ENCODE measurements at regions not wholly inside any gene's neighbourhood (a gene's known extent, or its start where the extent isn't known, plus 50 kb on each side); places are given as distances from the start of the nearest gene placed in this dataset.

DNA sequence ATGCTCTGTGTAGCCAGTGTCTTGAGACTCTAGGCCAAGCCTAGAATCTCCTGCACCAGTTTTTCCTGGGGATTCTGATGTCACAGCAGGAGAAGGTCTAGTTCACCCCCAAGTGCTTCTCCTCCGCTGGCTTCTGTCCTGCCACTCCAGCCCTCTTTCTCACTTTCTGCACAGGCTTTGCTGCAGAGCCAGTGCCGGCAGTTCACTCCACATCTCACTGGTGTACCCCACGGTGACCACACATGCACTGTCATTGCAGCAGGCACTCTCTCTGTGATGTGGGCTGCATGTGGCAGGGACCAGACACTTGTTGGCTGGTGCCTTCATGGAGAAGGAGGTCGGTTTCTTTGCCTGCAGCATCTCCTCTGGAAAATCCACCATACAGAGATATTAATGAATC is 643.8 kb upstream of the GALNTL6 start:
- DNase-seq (ENCODE audit: low read depth, low spot score) = no peak

DNA sequence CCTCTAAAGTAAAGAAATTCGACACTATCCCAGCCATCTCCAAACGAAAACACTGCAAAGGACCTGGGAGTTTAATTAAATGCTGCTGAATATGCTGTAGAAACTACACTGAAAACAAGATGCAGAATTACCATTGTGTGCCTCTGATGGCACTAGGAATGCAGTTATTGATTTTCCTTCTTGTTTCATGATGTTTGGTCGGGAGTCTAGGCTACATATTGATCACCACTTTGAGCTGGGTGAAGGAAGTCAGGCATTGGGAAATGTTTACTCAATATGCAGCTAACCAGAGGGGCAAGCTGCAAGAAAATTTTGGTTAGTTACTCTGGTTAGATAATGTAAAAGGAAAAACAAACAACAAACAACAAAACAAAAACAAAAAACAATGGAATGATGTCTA is 650.7 kb upstream of the GALNTL6 start:
- no peak for DNase-seq (ENCODE audit: low read depth, low spot score)

GRCh38 chr4:171157462-171158082 is 655.6 kb upstream of the GALNTL6 start:
- DNase-seq (ENCODE audit: low read depth, low spot score) = no peak

DNA sequence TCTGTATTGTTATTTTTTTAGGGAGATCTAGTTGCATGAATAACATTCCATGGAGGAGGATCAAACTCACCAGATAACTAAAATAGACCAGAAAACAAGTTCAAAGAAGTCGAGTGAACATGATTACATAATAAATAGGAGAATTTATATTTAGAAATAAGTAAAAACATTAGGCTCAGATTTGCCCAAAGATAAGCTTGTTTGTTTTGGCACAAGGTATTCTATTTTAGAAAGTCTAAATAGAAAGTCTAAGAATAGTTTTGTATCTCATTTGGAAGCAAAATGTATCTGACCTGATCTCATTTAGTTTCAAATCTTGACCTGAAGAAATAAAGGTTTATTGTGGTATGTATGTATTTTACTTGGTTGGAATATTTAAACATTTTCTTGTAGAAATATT is 670.6 kb upstream of the GALNTL6 start:
- no peak for DNase-seq (ENCODE audit: low read depth, low spot score)

- no peak for DNase-seq (ENCODE audit: low read depth, low spot score)
Observed at GRCh38 chr4:171142045-171142444, 671.2 kb upstream of the GALNTL6 start.

DNA sequence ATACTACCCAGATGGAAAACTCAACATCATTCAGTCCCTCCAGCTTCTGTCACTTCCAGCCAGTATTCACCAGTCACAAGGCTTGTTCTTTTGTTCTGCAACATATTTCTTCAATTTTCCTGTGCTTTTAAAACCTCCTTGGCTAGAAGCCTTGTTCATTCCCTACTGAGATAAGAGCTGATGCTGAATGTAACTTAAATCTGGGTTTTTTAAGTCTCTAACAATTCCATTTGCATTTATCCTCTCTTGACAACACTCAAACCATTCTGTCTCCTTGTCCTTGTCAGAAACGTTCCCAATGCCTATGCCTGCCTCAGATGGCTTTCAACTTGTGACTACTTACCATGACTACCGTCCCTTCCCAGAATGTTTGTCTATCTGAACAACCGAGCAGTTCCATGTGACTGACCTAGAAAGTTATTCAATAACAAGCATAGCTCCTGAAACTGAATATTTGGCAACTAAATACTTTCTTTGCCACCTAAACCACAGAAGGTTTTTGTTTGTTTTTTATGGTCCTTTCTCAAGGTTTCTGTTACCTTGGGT is 682.9 kb upstream of the GALNTL6 start:
- no peak for DNase-seq (ENCODE audit: low read depth, low spot score)

DNA sequence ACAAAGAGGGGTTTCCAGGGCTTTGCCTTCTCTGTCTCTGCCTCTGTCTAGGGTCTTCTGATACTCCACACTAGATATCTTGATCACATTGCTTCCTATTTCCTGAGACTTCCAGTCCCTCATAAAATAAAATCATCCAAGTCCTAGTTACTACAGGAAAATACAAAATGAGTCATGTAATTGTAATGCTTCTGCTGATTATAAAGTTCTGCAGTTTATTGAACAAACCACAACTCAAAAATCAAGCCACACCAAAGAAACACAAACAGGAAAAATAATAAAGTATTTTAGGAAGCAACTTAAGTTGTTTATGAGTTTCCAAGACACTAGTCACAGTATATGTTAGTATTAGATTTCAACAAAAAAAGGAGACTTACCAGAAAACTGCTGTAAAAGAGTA is 695.1 kb upstream of the GALNTL6 start:
- DNase-seq (ENCODE audit: low read depth, low spot score) = no peak

DNA sequence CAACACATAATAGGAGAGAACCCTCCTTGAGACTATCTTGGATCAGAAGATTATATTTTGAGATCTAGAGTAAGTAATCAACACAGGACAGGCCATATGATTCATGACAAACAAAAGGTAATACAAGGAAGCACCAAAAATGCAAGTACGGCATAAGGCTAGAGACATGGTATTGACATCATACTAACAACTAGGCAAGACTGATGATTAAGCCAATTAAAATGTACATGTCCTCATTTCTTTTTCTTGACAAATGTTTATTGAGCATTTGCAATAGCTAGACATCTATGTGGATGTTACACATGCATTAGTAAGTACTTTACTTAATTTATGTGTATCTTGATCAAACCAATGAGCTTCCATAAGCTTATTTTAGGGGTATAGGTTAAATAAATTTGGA is 695.7 kb upstream of the GALNTL6 start:
- no peak for DNase-seq (ENCODE audit: low read depth, low spot score)

GRCh38 chr4:171101845-171102244 is 711.4 kb upstream of the GALNTL6 start:
- no peak for DNase-seq (ENCODE audit: low read depth, low spot score)

DNA sequence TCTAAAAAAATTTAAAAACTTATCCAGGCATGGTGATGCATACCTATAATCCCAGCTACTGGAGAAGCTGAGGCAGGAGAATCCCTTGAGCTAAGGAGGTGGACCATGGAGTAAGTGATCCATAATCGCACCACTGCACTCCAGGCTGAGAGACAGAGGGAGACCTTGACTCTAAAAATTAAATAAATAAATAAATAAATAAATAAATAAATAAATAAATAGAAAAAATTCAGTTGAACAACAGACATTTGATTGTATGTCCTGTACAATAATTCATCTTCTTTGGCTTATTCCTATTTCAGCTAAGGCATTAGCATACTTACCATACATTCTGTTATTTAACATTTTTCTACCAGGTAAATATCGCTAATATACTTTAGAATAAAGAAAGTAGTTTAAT is 726.1 kb upstream of the GALNTL6 start:
- DNase-seq (ENCODE audit: low read depth, low spot score) = no peak

GRCh38 chr4:171067422-171067821 is 745.8 kb upstream of the GALNTL6 start:
- no peak for DNase-seq (ENCODE audit: low read depth, low spot score)

- DNase-seq (ENCODE audit: low read depth, low spot score) = no peak
Observed at GRCh38 chr4:171049380-171049779, 763.8 kb upstream of the GALNTL6 start.

DNA sequence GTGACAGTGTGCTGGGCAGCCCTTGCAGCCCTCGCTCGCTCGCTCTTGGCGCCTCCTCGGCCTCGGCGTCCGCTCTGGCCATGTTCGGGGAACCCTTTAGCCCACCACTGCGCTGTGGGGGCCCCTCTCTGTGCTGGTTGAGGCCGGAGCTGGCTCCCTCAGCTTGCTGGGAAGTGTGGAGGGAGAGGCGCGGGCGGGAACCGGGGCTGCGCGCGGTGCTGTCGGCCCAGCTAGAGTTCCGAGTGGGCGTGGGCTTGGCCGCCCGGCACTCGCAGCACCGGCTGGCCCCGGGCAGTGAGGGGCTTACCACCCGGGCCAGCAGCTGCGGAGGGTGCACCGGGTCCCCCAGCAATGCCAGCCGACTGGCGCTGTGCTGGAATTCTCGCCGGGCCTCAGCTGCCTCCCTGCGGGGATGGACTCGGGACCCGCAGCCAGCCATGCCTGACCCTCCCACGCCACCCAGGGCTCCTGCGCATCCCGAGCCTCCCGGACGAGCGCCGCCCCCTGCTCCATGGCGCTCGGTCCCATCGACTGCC is 770.1 kb upstream of the GALNTL6 start:
- no peak for DNase-seq (ENCODE audit: low read depth, low spot score)

DNA sequence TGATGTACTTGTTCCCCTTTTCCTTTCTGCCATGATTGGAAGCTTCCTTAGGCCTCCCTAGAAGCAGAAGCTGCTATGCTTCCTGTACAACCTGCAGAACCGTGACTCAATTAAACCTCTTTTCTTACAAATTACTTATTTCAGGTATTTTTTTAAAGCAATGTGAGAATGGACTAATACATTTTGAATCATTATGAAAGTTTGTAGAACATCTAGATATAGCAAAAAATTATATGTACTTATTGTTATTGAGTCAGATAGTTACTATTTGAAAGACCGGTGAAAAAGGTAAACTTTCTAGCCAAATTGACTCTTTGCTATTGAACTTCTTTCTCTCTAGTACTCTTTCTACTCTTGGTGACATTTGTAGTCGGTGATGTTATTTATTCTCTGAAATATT is 777.3 kb upstream of the GALNTL6 start:
- DNase-seq (ENCODE audit: low read depth, low spot score) = no peak

DNA sequence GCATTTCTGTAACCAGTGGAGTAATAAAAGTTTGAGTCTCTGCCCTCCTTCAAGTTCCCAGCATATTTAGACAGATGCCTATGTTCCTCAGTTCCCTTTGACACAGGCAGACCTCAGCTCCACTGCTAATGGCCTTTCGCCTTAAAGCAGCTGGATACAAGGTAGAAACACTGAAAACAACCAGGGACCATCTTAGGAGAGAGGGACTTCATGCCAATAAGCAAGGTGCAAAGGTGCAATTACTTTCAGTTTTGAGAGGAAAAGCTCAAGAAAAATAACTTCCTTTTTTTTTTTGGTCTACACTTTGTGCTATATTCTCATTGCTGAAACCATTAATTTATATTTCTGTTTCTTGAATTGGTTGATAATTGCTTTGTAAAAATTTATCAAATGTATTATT is 781.9 kb upstream of the GALNTL6 start:
- no peak for DNase-seq (ENCODE audit: low read depth, low spot score)

DNA sequence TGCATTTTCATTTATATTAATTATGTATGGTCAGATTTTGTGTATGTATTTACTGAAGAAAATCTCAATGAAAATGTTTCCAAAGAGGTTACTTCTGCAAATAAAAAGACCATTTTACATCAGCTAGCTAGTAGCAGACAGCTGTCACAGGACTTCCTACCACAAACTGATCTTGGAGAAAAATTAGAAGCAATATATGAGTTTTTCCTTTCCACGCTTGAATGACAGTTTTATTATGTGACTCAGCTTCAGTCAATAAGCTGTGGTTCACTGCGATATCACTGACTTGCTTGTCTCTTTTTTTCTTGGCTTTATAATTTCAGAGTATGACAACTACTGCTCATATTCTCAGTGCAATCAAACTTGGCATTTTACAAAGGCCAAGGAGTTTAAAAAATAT is 787.4 kb upstream of the GALNTL6 start:
- no peak for DNase-seq (ENCODE audit: low read depth, low spot score)

GRCh38 chr4:171025343-171025742 is 787.9 kb upstream of the GALNTL6 start:
- DNase-seq (ENCODE audit: low read depth, low spot score) = no peak

- no peak for DNase-seq (ENCODE audit: low read depth, low spot score)
Observed at GRCh38 chr4:171024720-171025303, 788.4 kb upstream of the GALNTL6 start.

DNA sequence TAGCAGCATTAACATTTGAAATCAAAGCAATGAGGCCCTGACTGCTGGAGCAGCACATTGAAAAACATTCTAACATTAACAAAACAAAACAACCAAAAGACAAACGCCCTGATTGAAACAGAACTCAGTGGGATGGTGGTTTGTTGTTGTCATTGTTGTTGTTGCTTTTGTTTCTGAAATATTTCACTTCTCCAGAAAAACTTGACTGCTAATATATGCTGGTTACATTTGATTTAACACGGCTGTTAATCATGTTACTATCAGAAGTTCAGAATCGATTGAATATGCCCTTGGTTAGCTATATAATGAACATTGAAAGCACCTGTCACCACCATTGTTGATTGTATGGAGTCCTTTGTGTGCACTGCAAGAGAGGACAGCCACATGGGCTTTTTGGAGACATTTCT is 790.4 kb upstream of the GALNTL6 start:
- no peak for DNase-seq (ENCODE audit: low read depth, low spot score)

GRCh38 chr4:171017593-171017992 is 795.6 kb upstream of the GALNTL6 start:
- DNase-seq (ENCODE audit: low read depth, low spot score) = no peak

- DNase-seq (ENCODE audit: low read depth, low spot score) = no peak
Observed at GRCh38 chr4:171016145-171016544, 797.1 kb upstream of the GALNTL6 start.

DNA sequence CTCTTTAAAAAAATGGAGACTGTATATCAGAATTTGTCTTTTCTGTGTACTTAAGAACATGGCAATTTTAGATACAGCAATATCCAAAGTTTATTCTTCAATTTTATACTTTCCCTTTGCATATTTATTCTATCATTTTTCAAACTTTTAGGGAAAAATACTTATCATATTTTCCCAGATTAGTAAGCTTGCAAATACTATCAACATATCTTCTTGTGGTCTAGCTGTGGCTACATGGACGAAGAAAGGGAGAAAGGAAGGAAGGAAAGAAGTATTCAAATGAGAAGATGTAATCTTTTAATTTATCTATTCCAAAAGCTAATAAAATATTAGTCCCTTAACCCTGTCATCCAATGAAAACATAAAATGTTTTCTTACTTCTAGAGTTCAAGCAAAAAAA is 797.8 kb upstream of the GALNTL6 start:
- DNase-seq (ENCODE audit: low read depth, low spot score) = no peak
